Stimulated activated CD4-positive, alpha-beta T cell treated with anti-CD3 and anti-CD28 coated beads, Interleukin-2, amount 100 ng/mL, for 4 hours (primary cell): ENCODE measurements at regions not wholly inside any gene's neighbourhood (a gene's known extent, or its start where the extent isn't known, plus 50 kb on each side); places are given as distances from the start of the nearest gene placed in this dataset.

ENCODE experiments used
- DNase-seq: peaks from one replicate; pipeline ENCODE4 v3.0.0-alpha.2; 2020; ENCODE audit warnings: low read depth

DNA sequence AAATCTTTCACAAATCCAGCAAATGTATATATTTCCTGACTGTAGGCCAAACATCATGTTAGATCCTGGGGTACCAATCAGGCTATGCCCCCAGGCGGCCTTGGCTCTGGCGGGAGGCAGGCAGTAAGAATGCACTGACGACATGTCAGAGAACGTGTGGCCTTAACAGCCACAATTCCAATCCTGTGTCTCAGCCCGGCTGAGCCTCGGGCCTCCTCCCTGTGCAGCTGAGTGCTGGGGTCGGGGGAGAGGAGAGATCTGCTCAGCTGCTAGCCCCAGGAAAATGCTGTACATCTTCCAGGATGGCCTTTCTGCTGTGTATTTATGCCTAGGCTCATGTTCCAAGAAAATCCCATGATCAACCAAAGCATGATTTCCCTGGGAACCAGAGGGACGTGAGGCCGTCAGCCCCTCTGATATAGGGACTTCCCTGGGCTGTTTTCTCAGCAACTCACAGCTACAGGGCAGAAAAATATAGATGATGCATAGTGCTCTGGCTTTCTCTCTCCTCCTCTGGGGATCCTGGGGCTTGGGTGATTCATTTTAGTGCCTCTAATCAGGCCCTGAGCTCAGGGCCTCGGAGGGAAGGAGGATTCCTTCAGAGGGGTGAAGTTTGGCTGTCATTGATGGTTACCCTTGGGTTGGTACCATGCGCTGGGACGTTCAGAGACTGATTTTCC, 604.0 kb downstream of the HS3ST4 start:
- DNase-seq = no peak

DNA sequence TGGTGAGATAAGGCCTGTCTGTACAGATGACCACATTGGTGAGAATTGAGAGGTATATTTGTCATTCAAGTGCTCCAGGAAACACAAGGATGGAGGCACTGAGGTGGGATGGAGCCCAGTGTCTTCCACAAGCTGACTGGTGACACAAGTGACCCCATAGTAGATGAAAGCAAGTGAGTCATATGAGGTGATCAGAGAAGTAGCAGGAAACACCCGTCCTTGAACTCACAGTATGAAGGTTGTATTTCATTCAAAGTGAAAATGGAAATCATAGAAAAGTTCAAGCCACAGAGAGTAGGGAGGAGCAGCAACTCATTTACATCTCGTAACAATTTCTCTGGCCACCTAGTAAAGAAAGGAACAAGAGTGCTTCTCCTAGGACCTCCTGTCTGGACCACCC, 609.8 kb downstream of the HS3ST4 start:
- no peak for DNase-seq

DNA sequence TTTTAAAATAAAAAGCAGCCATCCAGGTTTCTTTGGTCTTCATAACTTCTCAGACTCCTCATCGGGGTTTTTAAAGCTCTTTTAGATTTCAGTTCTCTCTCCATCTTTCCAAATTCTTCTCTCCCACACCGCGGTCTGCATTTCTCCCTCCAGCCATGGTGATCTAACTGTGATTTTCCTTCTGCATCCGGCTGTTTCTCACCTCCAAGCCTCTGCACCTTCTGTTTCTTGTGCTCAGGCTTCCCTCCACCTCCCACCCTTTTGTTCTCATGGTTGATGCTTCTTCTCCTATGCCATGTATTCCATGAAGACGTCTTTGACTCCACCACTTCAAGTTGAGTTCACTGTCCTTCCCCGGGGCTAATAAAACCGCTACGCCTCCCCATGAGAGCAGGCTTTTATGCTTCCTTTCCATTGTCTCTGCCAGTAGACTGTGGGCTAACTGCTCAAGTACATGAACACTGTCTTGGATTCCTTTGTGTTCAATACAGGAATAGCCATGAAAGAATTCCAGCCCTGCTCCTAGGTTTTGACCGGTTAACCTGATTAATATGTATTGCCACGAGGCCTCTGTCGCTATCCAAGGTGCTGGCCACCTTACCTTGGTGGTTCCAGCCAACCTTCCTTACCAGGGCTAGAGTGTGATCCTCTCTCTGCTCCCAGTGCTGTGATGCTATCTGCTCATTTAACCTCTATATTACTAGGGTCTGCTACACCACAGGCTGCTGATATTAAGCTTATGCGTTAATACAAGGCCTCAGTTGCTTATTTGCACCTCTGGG, 625.1 kb downstream of the HS3ST4 start:
- DNase-seq = no peak

DNA sequence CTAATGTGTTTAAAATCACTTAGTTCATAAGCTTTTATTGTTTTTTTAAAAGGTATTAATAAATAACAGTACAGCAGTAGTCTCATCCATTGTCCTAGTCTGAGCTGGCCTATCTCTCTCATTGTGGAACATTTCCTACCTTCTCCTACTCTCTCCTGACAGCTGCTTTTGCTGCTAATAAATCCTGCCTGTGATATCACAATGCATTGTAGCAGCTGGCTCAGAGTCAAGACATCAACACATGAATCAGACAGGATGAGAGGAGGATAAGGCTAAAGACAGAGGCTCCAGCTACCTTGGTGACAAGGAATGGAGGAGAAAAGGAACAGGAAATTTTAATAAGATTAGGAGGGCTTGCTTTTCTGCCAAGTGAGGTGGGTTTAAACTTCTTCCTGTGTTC, 626.1 kb downstream of the HS3ST4 start:
- no peak for DNase-seq

DNA sequence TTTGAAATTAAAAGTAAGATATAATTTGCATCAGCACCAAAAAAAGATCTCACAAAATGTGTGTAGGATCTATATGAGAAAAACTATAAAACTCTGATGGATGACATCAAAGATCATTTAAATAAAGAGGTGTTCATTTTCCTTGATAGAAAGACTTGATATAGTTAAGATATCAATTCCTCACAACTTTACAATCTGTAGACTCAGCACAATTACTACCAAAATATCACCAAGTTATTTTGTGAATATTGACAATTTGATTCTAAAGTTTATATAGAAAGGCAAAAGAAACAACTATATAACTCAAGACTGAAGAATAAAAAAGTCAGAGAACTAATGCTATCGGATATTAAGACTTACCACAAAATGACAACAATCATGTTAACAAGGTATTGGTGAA, 638.9 kb downstream of the HS3ST4 start:
- DNase-seq = no peak

DNA sequence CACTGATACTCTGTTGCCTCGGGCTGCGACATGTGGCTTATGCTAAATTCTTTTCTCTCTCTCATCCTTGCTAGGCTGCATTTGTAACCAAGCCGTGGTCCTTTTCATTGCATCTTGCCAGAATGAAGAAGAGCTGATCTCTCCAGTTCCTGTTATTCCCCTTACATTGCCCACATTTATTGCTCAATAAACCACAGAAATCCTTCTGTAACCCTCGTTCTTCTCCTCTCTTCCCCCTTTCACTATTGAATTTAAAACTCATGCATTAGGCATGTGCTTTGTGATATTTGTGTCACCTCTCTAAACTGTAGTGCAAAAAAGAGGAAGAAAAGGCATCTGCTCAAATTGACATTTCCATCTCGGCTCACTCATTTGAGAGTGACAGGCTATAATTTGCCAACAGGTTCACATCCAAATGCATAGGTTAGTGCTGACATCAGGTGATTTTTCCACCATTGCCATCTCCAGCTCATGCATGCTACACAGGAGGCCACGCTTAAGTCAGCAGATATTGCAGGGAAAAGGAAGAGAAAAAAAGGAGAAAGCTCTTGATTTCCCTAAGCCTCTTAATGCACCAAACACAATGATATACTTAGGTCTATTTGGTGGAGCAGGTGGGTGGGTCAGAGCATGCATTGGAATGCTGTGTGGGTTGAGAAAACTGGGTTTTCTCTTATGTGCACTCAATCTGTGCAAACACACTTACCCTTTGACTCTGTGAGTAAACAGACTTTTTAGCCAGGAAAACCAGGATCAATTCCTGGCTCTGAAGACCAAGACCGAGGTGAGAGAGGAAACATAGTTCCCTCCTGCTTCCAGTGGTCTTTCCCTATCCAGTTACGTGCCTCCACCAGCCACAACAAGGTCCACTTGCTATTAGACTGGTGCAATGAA, 642.7 kb downstream of the HS3ST4 start:
- DNase-seq = no peak

DNA sequence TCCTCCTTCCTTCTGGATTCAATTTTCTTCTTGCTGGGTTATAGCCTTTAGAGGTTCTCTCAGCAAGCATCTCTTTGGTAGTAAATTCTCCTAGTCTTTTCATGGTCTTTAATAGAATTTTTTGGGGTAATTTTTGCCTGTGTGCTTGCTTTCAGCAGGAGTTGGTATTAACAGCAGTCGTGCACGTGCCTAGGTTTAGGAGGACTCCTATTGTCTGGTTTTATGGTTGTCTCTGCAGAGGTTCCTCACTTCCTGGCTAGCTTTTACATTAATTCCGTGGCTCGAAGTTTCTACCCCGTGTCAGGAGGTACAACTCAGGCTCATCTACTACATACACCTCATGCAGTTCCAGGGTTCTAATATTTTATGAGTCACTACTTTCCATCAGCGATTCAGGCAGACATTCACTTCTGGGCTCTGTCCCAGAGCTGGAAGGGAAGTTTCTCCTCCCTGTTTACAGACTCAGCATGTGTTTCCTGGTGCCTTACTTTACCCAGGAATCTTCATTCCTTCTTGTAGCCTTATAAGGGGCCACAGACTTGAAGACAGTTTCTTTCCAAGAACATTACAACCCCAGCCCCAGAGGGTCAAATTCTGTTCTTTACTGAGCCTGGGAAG, 643.6 kb downstream of the HS3ST4 start:
- no peak for DNase-seq

DNA sequence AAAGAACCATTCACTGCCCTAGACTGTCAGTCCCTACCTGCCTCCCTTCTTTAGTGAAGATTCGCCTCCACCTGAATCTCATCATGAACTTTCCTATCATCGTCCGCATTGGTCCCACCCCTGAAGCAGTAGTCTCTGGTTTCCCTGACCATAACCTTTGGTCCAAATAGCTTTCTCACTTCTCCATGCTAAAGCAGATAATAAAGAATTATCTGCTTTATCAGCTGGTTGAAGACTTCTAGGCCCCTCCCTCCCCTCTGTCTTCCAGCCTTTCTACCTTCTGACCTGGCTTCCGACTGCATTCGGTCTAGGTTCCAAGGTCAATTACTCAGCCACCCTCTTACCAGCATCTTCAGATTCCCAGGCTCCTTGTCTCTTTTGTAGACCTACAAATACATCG, 650.9 kb downstream of the HS3ST4 start:
- no peak for DNase-seq

DNA sequence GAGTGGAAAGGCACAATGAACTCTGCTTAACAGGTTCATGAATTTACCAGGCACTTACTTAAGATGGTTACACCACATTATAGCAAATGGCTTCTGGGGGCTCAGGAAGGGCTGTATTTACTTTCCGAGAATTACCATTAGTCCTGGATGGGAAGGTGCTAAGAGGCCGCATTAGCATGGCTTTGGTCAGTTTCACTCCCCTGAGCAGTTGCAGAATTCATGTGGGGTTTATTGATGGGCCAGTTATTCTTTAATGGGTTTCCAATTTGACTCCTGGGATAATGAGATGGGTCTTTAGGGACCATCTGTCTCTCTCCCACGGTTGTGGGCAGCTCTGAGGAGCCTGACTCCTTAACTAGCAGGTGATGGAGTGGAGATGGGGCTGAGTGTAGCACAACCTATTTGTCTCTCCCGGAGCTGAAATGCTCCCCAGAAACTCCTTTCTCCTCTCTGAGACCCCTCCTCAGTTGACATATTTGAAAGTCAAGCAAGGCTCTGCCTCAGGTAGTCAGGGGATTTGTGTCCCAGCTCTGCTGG, 652.5 kb downstream of the HS3ST4 start:
- no peak for DNase-seq

DNA sequence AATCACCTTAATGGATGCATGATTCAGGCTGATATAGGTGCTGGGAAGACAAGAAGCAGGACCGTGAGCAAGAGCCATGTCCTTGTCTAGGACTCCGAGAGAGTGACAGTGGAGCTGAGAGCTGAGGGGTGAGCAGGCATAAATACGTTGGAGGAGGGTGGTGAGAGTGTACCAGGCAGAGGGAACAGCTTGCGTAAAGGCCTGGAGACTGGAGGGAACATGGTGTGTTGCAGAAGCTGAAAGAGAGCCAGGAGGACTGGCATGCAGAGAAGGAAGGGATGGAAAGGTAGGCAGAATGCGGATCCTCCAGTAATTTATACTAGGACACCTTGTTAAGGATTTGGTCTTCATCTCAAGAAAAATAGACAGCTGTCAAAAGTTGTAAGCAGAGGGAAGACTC, 653.2 kb downstream of the HS3ST4 start:
- no peak for DNase-seq

DNA sequence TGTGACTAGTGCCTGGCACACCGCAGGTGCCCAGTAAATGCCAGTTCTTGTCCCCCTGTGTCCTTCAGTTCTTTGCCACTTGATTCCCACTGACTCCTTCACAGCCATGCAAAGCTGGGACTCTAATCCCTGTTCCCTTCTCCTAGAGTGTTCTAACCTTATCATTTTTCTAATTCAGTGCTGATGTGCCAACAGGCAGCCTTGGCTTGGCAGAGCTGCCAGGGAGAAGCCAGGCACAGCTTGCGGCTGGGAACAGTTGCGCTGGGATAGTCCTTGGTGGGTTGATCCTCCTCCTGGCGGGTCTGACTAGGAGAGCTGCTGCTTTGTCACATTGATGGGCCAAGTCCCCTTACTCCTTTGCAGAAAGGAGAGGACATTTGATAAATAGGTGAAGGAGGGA, 654.2 kb downstream of the HS3ST4 start:
- DNase-seq = no peak

DNA sequence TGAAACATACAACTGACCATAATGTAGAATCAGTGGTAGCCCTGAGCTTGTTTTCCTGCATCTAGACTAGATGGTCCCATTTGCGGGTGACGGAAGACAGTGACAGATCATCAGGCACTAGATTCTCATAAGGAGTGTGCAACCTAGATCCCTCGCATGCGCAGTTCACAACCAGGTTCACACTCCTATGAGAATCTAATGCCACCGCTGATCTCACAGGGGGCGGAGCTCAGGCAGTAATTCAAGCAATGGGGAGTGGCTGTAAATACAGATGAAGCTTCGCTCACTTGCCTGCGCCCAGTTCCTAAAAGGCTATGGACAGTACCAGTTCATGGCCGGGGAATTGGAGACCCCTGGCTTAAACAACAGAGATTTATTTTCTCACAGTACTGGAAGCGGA, 656.3 kb downstream of the HS3ST4 start:
- no peak for DNase-seq

DNA sequence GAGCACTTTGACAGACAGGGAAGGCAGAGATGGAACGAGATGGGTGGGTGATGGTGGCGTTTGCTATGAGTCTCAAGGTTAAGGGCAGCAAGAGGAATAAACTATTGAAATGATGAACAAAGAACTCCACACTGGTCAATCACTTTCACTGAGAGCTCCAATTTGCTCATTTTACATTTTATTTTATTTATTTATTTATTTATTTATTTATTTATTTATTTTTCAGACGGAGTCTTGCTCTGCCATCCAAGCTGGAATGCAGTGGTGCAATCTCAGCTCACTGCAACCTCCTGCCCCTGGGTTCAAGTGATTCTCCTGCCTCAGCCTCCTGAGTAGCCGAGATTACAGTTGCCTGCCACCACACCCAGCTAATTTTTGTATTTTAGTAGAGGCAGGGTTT, 669.1 kb downstream of the HS3ST4 start:
- DNase-seq = no peak

DNA sequence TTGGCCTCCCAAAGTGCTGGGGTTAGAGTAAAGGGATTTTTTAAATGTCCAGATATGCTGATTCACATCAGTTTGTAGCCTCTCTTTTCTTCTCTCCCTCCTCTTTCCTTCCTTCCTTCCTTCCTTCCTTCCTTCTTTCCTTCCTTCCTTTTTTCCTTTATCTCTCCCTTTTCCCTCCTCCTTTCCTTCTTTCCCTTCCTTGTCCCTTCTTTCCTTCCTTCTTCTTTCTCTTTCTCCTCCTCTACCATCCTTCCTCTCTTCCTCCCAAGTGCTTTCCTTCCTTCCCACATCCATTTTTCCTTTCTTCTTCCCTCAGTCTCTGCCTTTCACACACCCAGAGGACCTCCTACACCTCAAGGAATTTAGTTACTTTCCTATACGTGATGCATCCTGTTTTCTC, 671.8 kb downstream of the HS3ST4 start:
- DNase-seq = no peak

DNA sequence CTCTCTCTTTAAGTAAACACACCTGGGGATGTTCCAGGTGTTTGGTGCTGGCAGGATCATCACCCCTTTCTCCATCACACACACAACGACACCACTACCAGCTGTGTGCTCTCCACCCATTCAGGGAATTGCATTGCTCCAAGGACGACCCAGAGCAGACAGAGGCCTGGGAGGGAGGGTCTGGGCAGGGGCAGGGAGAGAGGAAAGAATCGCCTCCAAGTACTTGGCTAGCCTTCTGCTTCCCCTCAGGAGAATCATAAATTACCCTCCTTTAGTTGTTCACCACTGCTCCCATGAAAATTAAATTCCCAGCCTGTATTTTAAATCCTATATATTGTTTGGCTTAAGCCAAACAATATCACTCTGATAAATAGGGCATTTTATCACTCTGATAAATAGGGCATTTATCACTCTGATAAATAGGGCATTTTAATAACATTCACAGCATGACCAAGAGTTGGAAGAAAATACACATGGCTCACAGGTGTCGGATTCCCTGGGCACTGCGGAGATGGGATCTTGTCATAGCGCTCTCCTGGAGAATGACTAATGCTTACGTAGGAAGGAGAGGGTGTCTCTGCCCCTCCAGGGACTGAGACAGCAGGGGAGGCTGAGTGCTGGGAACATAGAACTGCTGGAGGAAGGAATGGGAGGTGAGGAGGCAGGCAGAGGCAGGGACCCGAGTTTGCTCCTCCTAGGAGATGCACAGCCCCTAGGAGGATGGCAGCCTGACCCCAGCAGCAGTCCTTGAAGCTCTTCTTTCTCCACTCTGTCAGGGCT, 673.6 kb downstream of the HS3ST4 start:
- DNase-seq = no peak

DNA sequence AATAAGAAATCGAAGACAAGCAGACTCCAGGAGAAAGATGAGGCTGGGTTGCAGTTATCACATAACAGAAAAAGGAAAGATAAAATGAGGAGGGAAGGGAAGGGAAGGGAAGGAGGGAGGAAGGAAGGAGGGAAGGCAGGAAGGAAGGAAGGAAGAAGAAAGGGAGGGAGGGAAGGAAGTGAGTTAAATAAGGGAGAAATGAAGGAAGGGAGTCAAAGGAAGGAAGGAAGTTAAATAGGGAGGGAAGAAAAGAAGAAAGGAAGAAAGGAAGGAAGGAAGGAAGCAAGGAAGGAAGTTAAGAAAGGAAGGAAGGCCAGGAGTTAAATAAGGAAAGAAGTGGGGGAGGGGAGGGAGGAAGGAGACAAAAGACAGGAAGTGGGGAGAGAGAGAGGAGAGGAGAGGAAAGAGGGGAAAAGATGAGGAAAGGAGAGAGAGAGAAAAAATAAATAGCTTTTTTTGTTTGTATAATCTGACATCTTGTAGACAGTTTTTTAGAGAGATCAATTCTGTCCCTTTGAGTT, 679.6 kb downstream of the HS3ST4 start:
- DNase-seq = no peak

DNA sequence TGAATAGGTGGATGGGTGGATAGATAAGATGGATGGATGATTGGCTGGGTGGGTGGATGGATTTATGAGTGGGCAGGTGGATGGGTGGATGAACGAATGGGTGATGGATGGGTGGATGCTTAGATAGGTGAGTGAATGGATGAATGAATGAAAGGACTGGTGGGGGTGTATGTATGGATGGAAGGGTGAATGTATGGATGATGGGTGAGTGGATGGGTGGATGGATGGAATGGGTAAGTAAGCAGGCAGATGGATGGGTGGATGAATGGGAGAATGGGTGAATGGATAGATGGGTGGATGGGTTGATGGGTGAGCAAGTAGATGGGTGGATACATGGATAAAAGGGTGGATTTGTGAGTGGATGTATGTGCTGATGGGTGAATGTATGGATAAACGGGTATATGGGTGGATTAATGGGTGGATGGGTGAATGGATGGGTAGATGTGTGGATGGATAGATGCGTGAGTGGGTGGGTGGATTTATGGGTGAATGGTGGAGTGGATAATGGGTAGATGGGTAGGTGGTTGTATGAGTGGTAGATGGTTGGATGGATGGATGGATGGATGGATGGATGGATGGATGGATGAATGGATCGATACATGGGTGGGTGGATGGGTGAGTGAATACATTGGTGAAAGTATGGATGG, 682.6 kb downstream of the HS3ST4 start:
- no peak for DNase-seq

DNA sequence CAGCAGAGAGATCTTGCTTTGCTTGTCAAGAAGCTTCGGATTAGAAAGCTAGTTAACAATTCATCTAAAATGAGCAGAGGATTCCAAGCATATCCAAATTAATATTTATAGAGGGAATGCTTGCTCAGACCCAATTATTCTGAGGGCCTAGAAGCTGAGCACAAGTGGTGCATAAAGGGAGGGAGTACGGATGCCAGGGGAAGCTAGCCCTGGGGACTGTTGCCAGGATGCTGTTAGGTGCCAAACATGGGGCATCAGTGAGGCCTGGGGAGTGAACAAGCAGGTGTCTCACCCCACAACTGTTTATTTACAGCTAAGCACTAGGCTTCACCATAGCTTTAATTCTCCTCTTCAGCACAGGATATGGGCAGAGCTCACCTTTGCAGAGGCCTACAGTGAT, 684.1 kb upstream of the C16orf82 start:
- DNase-seq = no peak

DNA sequence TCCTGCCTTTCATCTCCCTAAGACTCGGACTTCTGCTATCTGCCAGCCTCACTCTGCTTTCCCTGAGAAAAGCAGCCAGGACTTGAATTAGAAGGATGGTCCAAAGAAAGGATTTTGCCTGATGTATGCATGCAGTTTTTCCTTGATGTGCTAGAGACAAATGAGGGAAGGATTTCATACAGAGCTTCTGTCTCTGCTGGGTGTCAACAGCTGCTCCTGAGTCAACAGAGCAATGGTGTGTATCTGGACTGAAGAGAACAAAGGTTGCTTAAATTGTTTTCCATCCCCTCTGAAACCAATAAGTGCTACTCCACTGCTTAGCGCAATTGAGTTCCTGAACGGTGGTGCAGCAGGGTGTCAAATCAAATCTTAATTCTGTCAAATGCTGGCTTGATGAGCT, 680.6 kb upstream of the C16orf82 start:
- DNase-seq = no peak

DNA sequence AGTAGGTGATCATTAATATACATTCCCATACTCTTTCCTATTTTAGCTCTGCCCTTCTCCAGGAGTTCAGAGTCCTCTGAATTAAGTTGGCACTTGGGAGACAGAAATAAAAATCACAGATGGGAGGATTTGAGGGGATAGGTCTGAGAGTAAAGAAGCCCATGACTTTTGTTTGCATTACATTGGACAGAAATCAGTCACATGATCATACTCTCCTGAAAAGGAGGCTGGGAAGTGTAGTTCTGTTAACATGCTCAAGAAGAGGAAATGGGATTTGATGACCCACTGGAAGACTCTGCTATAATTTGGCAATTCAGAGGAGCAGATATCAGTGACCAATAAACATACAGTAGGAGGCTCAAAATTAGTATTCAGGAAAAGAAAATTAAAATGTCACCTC, 674.9 kb upstream of the C16orf82 start:
- no peak for DNase-seq

DNA sequence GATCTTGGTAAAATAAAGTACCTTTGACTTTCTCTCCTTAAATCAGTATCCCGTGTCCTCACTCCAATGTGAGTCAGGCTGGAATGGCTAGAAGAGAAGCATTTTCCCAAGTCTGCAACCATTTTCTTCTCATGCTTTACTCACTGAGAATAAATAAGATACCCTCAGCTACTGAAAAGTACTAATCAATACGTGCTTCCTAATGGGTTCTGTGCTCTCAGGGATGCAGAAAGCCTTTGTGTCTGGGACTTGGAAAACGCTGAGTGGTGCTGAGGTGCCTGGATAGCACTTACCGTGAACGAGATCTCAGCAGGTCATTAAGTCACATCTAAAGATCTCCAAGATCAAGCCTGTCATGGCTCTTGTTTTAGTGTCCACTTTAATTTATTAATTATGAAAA, 672.3 kb upstream of the C16orf82 start:
- no peak for DNase-seq
